AG09319 (cell line): ENCODE measurements at regions not wholly inside any gene's neighbourhood (a gene's known extent, or its start where the extent isn't known, plus 50 kb on each side); places are given as distances from the start of the nearest gene placed in this dataset.

Experiments
- DNase-seq: peaks from one replicate; pipeline ENCODE4 v3.0.0-alpha.2; 2010; ENCODE audit warnings: low read depth; ENCODE audit errors: extremely low read depth
- TF ChIP-seq, protein P1 (sequence below): IDR thresholded peaks from 2 replicates; pipeline ENCODE4 v1.5.1; 2011; ENCODE audit warnings: low read depth, mild to moderate bottlenecking, inconsistent platforms, low read length, moderate library complexity

DNA sequence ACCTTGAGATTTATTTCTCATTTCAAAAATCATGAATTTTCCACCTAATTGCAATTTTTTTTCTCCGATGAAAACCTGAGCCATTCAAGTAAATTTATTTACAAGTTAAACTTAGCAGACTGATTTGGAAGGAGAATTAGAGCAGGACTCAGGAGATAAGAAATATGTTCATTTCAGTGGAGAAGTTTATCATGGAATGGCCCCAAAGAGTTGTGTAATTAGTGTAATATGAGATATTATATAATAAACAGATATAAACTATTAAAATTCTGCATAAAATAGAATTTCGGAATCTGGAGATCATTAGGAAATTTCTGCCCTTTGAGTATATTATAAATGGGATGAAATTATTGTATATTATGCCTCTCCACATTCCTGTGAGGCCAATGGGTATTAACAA lies 596.8 kb downstream of the QKI start:
- no peak for DNase-seq
- TF ChIP-seq, protein P1, sequence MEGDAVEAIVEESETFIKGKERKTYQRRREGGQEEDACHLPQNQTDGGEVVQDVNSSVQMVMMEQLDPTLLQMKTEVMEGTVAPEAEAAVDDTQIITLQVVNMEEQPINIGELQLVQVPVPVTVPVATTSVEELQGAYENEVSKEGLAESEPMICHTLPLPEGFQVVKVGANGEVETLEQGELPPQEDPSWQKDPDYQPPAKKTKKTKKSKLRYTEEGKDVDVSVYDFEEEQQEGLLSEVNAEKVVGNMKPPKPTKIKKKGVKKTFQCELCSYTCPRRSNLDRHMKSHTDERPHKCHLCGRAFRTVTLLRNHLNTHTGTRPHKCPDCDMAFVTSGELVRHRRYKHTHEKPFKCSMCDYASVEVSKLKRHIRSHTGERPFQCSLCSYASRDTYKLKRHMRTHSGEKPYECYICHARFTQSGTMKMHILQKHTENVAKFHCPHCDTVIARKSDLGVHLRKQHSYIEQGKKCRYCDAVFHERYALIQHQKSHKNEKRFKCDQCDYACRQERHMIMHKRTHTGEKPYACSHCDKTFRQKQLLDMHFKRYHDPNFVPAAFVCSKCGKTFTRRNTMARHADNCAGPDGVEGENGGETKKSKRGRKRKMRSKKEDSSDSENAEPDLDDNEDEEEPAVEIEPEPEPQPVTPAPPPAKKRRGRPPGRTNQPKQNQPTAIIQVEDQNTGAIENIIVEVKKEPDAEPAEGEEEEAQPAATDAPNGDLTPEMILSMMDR = no peak

DNA sequence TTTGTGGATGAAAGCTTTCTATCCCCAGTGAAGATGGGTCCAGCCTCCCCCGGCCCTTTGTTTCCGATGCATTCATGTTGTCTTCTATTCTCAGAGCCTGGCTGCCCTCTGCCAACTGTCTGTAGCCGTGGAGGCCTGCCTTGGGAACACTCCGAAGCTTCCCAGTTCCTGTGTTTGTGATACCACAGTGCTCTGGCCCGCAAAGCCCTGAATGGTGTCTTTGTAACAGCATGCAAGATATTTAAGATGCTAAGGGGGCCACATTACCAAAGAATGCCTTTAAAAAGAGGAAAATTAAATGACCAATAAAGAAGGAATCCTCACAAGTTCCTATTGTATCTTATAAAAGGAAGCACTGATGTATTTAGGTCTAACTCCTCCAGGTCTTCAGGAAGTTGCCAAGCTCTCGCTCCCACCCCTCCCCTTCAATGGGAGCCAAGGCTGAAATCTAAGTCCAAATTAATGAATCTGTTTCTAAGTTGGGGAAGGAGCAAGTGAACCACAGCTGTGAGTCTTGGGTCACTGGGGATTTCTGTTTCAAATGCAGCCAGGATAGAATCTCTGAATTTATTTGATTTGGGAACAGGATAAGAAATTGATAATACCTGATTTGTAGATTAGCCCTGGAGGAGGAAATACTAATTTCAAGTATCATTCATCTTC lies 596.1 kb downstream of the QKI start:
- TF ChIP-seq, protein P1 = no peak
- no peak for DNase-seq

DNA sequence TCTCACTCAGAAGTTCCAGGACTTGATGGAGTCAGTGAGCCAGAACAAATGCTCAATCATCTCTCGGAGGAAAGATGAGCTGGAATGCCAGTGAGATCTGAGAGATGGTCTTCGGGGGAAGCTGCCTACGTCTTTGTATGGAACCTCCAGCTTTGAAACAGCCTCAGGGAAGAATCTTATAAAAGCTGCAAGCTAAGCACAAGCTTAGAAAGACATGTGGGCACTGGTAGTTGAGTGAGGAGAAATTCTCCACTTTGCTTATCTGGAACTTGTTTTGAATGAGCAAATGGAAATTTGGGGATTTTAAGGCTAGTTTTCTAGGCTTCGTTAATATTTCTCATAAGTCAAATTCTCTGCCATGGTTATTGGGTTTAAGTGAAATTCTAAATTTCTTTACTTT lies 594.4 kb downstream of the QKI start:
- TF ChIP-seq, protein P1 = no peak

DNA sequence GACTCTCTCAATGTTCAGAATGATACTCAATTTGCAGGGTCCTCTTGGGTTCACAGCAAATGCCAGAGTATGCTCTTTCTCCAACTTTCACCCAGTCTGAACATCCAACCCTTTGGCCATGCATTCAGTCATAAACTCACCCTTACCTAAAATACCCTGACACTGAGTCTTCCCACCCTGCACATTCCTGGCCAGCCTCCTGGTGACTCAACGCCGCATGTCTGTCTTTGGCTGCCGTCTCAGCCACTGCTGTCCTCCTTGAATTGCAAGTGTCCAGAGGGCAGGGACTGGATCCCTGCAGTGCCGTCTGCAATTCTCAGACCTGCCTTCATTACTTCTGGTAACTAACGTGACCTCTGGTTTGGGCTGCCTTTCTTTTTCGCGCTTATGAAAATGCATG lies 593.4 kb downstream of the QKI start:
- TF ChIP-seq, protein P1 = no peak
- DNase-seq = no peak

More for the DNA sequence above, 594.4 kb downstream of the QKI start:
- no peak for DNase-seq

DNA sequence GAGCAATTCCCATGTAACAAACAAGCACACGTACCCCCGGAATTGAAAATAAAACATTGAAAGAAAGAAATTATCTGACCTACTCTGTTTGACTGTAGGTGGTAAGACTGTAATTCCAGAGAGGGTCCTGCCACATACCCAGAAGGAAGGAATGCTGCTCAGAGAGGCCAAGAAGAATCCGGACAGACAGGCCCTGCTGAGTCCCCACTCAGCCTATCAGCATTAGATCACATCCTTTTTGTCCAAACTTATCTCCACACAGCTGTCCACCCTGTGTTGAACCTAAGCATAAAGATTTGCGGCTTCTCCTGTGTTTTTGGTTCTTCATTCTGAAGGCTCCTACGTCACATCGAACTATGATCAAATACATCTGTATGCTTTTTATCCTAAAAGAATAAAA lies 591.9 kb downstream of the QKI start:
- TF ChIP-seq, protein P1 = no peak
- no peak for DNase-seq

DNA sequence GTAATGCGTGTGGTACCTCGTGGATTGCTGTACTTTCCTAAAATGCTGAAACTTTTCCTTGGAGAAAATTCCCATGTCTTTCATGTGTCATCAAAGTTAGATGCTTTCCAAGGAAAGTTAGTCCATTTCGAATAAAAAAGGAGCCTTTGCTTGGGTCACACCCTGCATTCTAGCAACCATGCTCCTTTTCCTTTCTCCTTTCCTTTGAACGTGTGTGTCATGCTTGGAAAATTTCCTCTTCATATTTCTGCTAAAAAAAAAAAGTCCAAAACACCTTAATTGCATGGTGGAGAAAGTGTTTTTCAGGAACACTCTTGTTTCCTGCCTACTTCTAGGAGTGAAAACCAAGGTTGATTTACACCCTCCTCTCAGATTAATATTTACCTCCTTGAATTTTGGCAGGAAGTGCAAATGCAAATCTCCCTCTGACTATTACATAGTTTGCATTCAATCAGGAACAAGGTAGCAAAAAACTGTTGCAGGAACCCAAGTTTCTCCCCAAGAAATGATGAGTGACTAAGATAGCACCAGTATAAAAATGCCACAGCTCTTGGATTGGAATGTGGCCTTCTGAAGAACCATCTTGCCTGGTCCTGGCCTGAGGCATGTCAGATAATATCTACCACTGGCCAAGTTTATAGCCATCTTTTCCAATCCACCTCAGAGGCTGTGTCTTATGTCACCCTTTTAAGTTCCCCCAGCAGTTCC lies 590.6 kb downstream of the QKI start:
- TF ChIP-seq, protein P1 = no peak

DNA sequence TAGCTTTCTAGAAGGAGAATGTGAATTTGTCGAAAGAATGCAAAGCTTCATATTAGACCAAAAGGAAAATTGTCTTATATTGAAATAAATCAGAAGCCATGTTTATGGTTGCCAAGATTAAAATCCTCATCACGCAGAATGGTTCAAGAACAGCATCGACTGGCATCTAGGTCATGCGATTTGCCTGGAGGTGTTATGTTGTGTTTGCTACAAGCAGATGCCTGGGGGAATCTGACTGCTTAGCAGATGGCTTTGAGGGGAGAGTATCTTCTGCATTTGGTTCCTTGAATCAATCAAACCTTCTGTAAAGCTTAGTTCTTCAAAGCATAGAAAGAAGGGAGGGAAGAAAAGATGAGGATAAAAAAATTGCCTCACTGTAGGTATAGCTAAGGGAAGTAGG lies 585.8 kb downstream of the QKI start:
- DNase-seq = no peak
- TF ChIP-seq, protein P1 = no peak

More for the DNA sequence above, 590.6 kb downstream of the QKI start:
- DNase-seq = no peak
